ENCODE measurements at regions not wholly inside any gene's neighbourhood (a gene's known extent, or its start where the extent isn't known, plus 50 kb on each side); places are given as distances from the start of the nearest gene placed in this dataset.

DNA sequence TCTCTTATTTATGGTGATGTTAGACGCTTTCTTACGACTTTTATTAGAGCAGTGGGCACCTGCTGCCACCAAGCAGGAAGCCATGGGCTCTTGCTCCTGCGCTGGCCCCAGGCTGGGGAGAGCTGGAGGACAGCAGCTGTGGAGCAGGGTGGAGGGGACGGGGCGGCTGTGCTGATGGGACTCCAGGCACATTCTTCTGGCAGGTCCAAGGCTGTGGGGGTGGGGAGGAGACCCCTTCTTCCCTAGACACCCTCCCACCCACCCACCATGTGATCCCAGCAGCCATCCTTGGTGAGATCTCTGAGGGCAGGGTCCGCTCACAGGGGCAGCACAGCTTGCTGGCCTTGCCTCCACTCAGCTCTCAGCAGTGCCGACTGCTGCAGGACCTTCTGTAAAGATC, 192.6 kb upstream of the IRX4 start:
- TF ChIP-seq, protein P1, sequence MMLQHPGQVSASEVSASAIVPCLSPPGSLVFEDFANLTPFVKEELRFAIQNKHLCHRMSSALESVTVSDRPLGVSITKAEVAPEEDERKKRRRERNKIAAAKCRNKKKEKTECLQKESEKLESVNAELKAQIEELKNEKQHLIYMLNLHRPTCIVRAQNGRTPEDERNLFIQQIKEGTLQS (IDR thresholded peaks at IDR 0.05): no peak
- TF ChIP-seq, protein P2, sequence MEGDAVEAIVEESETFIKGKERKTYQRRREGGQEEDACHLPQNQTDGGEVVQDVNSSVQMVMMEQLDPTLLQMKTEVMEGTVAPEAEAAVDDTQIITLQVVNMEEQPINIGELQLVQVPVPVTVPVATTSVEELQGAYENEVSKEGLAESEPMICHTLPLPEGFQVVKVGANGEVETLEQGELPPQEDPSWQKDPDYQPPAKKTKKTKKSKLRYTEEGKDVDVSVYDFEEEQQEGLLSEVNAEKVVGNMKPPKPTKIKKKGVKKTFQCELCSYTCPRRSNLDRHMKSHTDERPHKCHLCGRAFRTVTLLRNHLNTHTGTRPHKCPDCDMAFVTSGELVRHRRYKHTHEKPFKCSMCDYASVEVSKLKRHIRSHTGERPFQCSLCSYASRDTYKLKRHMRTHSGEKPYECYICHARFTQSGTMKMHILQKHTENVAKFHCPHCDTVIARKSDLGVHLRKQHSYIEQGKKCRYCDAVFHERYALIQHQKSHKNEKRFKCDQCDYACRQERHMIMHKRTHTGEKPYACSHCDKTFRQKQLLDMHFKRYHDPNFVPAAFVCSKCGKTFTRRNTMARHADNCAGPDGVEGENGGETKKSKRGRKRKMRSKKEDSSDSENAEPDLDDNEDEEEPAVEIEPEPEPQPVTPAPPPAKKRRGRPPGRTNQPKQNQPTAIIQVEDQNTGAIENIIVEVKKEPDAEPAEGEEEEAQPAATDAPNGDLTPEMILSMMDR (IDR thresholded peaks at IDR 0.05 in 2 of 3, conservative IDR thresholded peaks at IDR 0.05 in 1 of 3; ENCODE audit: borderline replicate concordance in 1 of 3, insufficient read depth in 1 of 3, low read depth in 2 of 3, low read length in 2 of 3): no peak
- TF ChIP-seq POLR2A (IDR thresholded peaks at IDR 0.05; ENCODE audit: borderline replicate concordance, extremely low read depth, insufficient read depth, insufficient read length) (no peak), RAD21 (IDR thresholded peaks at IDR 0.05; ENCODE audit: low read depth) (no peak), ZNF274 (IDR thresholded peaks at IDR 0.05; ENCODE audit: low read depth, low read length) (no peak), FOSL1 (IDR thresholded peaks at IDR 0.05; ENCODE audit: low read depth) (no peak), POLR2AphosphoS5 (IDR thresholded peaks at IDR 0.05; ENCODE audit: low read depth, low read length) (no peak), YY1 (IDR thresholded peaks at IDR 0.05; ENCODE audit: extremely low read depth, insufficient replicate concordance, low read depth, low read length) (no peak), EZH2 (IDR thresholded peaks at IDR 0.05) (no peak), JUND (IDR thresholded peaks at IDR 0.05) (no peak), EZH2phosphoT487 (IDR thresholded peaks at IDR 0.05; ENCODE audit: borderline replicate concordance) (no peak)
- TF ChIP-seq, protein P3, sequence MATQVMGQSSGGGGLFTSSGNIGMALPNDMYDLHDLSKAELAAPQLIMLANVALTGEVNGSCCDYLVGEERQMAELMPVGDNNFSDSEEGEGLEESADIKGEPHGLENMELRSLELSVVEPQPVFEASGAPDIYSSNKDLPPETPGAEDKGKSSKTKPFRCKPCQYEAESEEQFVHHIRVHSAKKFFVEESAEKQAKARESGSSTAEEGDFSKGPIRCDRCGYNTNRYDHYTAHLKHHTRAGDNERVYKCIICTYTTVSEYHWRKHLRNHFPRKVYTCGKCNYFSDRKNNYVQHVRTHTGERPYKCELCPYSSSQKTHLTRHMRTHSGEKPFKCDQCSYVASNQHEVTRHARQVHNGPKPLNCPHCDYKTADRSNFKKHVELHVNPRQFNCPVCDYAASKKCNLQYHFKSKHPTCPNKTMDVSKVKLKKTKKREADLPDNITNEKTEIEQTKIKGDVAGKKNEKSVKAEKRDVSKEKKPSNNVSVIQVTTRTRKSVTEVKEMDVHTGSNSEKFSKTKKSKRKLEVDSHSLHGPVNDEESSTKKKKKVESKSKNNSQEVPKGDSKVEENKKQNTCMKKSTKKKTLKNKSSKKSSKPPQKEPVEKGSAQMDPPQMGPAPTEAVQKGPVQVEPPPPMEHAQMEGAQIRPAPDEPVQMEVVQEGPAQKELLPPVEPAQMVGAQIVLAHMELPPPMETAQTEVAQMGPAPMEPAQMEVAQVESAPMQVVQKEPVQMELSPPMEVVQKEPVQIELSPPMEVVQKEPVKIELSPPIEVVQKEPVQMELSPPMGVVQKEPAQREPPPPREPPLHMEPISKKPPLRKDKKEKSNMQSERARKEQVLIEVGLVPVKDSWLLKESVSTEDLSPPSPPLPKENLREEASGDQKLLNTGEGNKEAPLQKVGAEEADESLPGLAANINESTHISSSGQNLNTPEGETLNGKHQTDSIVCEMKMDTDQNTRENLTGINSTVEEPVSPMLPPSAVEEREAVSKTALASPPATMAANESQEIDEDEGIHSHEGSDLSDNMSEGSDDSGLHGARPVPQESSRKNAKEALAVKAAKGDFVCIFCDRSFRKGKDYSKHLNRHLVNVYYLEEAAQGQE (IDR thresholded peaks at IDR 0.05; ENCODE audit: low read depth): no peak
- TF ChIP-seq, protein P4, sequence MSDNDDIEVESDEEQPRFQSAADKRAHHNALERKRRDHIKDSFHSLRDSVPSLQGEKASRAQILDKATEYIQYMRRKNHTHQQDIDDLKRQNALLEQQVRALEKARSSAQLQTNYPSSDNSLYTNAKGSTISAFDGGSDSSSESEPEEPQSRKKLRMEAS (IDR thresholded peaks at IDR 0.05): no peak

Measured in HCT116 (cell line).